ENCODE measurements at regions not wholly inside any gene's neighbourhood (a gene's known extent, or its start where the extent isn't known, plus 50 kb on each side); places are given as distances from the start of the nearest gene placed in this dataset.

- Histone ChIP-seq H3K27me3 (no peaks in the 10 kb centered on the region), H3K27ac (peak overlapping the region in 1 of 4 donors; percentile 26), H3K4me3 (no peak overlapping the region), H3K36me3 (no peaks in the 10 kb centered on the region), H3K4me1 (peaks cover 0 to 35% (median 6%) of the 10 kb centered on the region in 4 donors), H3K9me3 (no peaks in the 10 kb centered on the region)
- WGBS, 2 donors = 77 to 88% methylated on average over 10 of the region's 10 CpGs
- TF ChIP-seq POLR2A (IDR thresholded peaks at IDR 0.05) (no peak), EP300 (IDR thresholded peaks at IDR 0.05) (no peak), CTCF (IDR thresholded peaks at IDR 0.05) (no peak)
- no peak for DNase-seq (ENCODE audit: low spot score in 2 of 2)
These were observed 1297.0 kb downstream of the BRD1 start for GRCh38 chr22:48530666-48531065.

- H3K9me3 ChIP-seq = no peaks in the 10 kb centered on the region
These were observed 1299.3 kb downstream of the BRD1 start for GRCh38 chr22:48528221-48528915.

GRCh38 chr22:48523761-48524160, 1303.9 kb downstream of the BRD1 start:
- 86 to 94% methylated on average over 10 to 11 of the region's 14 CpGs for WGBS, 2 donors
- H3K27ac ChIP-seq = peak overlapping the region in 2 of 4 donors; percentile 74 to 95
- TF ChIP-seq POLR2A (IDR thresholded peaks at IDR 0.05) (no peak), CTCF (IDR thresholded peaks at IDR 0.05) (no peak), EP300 (IDR thresholded peaks at IDR 0.05) (no peak)
- no peak for DNase-seq (ENCODE audit: low spot score in 2 of 2)
- H3K9me3 ChIP-seq = no peaks in the 10 kb centered on the region
- H3K4me1 ChIP-seq = peaks cover 0 to 49% (median 2%) of the 10 kb centered on the region in 4 donors
- H3K36me3 ChIP-seq = no peaks in the 10 kb centered on the region
- no peak overlapping the region for H3K4me3 ChIP-seq
- H3K27me3 ChIP-seq = no peaks in the 10 kb centered on the region

More at GRCh38 chr22:48528221-48528915, 1299.3 kb downstream of the BRD1 start:
- no peak for DNase-seq (ENCODE audit: low spot score in 2 of 2)
- Histone ChIP-seq H3K27ac (peak overlapping the region in 1 of 4 donors; percentile 55), H3K27me3 (no peaks in the 10 kb centered on the region), H3K4me3 (no peak overlapping the region), H3K36me3 (no peaks in the 10 kb centered on the region), H3K4me1 (peaks cover 0 to 15% (median 2%) of the 10 kb centered on the region in 4 donors)
- WGBS, 2 donors = 84 to 87% methylated on average over 13 of the region's 13 CpGs
- TF ChIP-seq POLR2A (IDR thresholded peaks at IDR 0.05) (no peak), CTCF (IDR thresholded peaks at IDR 0.05) (no peak), EP300 (IDR thresholded peaks at IDR 0.05) (no peak)

GRCh38 chr22:48523091-48523490, 1304.6 kb downstream of the BRD1 start:
- WGBS, 2 donors = 78 to 92% methylated on average over 5 to 14 of the region's 19 CpGs

More at GRCh38 chr22:48523091-48523490, 1304.6 kb downstream of the BRD1 start:
- TF ChIP-seq POLR2A (IDR thresholded peaks at IDR 0.05) (no peak), CTCF (IDR thresholded peaks at IDR 0.05) (no peak), EP300 (IDR thresholded peaks at IDR 0.05) (no peak)
- H3K4me3 ChIP-seq = no peak overlapping the region
- H3K27me3 ChIP-seq = no peaks in the 10 kb centered on the region
- H3K9me3 ChIP-seq = no peaks in the 10 kb centered on the region
- H3K36me3 ChIP-seq = no peaks in the 10 kb centered on the region
- DNase-seq (ENCODE audit: low spot score in 2 of 2) = no peak
- H3K4me1 ChIP-seq = peaks cover 0 to 55% (median 2%) of the 10 kb centered on the region in 4 donors
- H3K27ac ChIP-seq = peak overlapping the region in 3 of 4 donors; percentile 25 to 95 (median 74)

Data from tibial nerve (tissue), 4 donors.